Fibroblast of lung (primary cell): ENCODE measurements at regions not wholly inside any gene's neighbourhood (a gene's known extent, or its start where the extent isn't known, plus 50 kb on each side); places are given as distances from the start of the nearest gene placed in this dataset.

Experiments
- DNase-seq, 2 donors: peaks; one replicate each; pipeline versions ENCODE4 v3.0.0 to v3.0.0-alpha.2; 2010; ENCODE audit warnings: low read depth in 2 of 2
- H2AFZ ChIP-seq: 2 replicates; pipeline ENCODE4 v1.5.1; 2012; ENCODE audit warnings: low read length, control low read depth, inconsistent platforms
- H3K27ac ChIP-seq: 2 replicates; pipeline ENCODE4 v1.5.1; 2011; ENCODE audit warnings: low read length, control low read depth; ENCODE audit not compliant: insufficient read depth
- H3K27me3 ChIP-seq: 2 replicates; pipeline ENCODE4 v1.5.1; 2011; ENCODE audit warnings: mild to moderate bottlenecking, low read length; ENCODE audit not compliant: control insufficient read depth, insufficient read depth
- H3K36me3 ChIP-seq: 2 replicates; pipeline ENCODE4 v1.5.1; 2011; ENCODE audit warnings: low read length; ENCODE audit not compliant: control insufficient read depth, insufficient read depth
- H3K4me1 ChIP-seq: 2 replicates; pipeline ENCODE4 v1.5.1; 2011; ENCODE audit warnings: low read length; ENCODE audit not compliant: control insufficient read depth, insufficient read depth; ENCODE audit errors: extremely low read depth
- H3K4me2 ChIP-seq: 2 replicates; pipeline ENCODE4 v1.5.1; 2011; ENCODE audit warnings: low read length, control low read depth; ENCODE audit not compliant: insufficient read depth; ENCODE audit errors: extremely low read depth
- H3K4me3 ChIP-seq, 4 experiments: fragments of 200-600 bp in 1 of 4; sonication (generic) in 1 of 4; replicated peaks in 1 of 4; 2 replicates each; pipeline ENCODE4 v1.5.1; 2011 to 2016; ENCODE audit warnings: low read length in 4 of 4, low read depth in 3 of 4, mild to moderate bottlenecking in 3 of 4, control low read depth in 2 of 4, inconsistent platforms in 1 of 4, mixed read lengths in 1 of 4; ENCODE audit not compliant: insufficient read depth in 1 of 4; ENCODE audit errors: control extremely low read depth in 1 of 4
- H3K79me2 ChIP-seq: 2 replicates; pipeline ENCODE4 v1.5.1; 2012; ENCODE audit warnings: mild to moderate bottlenecking, low read length, inconsistent platforms; ENCODE audit not compliant: control insufficient read depth, insufficient read depth
- H3K9ac ChIP-seq: 2 replicates; pipeline ENCODE4 v1.5.1; 2011; ENCODE audit warnings: mild to moderate bottlenecking, low read length, control low read depth; ENCODE audit not compliant: insufficient read depth
- H3K9me3 ChIP-seq: 2 replicates; pipeline ENCODE4 v1.5.1; 2012; ENCODE audit warnings: low read depth, low read length; ENCODE audit not compliant: control insufficient read depth, insufficient read depth
- H4K20me1 ChIP-seq: 2 replicates; pipeline ENCODE4 v1.5.1; 2011; ENCODE audit warnings: low read length; ENCODE audit not compliant: control insufficient read depth, insufficient read depth; ENCODE audit errors: extremely low read depth
- CTCF ChIP-seq, 2 donors: IDR thresholded peaks in 1 of 2; conservative IDR thresholded peaks in 1 of 2; 1 replicate in 1 of 2; 2 replicates in 1 of 2; pipeline ENCODE4 v1.5.1; 2011 to 2012; ENCODE audit warnings: low read length in 2 of 2, control low read depth in 1 of 2, inconsistent platforms in 1 of 2, low read depth in 1 of 2, mild to moderate bottlenecking in 1 of 2
- EZH2 ChIP-seq: IDR thresholded peaks from 2 replicates; pipeline ENCODE4 v1.5.1; 2012; ENCODE audit warnings: low read length, control low read depth, mild to moderate bottlenecking; ENCODE audit errors: missing control alignments

DNA sequence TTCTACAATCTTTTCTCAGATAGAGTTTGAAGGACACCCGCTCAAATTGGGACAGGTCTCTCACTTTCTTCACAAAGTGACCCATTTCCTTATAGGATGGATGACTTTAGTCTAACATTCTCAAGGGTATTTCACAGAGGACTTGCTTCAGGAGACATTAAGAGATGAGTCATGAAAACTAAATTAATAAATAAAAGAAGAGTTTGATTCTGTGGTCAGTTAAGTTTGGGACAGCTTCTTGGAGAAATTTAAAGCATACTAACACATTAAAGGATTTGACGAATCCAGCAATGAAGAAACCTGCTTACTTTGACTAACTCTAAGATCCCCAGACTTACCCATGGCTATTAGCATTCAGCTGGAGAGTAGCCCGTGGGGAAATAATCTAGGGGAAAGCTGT, 95.6 kb upstream of the RAB3GAP2 start:
- peak in 1 of 2 donors; percentile 54 for DNase-seq
- H3K4me2 ChIP-seq: no peak overlapping the region

DNA sequence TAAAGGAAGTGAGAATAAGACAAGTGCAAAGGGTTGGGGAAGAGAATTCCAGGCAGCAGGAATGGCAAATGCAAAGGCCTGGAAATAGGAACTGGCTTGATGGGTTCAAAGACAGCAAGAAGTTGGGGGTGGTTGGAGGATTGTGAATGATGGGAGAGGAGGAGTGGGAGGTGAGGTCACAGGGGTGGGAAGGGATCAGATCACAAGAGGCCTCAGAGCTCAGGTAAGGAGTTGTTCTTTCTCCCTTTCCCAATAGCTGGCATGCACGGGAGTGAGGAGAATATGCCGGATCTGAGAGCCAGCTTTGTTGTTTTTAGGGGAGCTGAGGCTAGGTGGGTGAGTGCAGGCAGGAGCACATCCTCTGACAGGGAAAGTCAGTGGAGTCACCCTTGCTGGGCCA, 94.0 kb upstream of the RAB3GAP2 start:
- Histone ChIP-seq H3K27me3 (no peaks in the 10 kb centered on the region), H3K4me2 (no peak overlapping the region), H3K9me3 (no peaks in the 10 kb centered on the region), H3K4me1 (peaks cover 5% of the 10 kb centered on the region), H3K36me3 (no peaks in the 10 kb centered on the region), H3K4me3 (no peak overlapping the region), H3K9ac (no peak overlapping the region), H4K20me1 (no peaks in the 10 kb centered on the region), H3K79me2 (no peaks in the 10 kb centered on the region), H2AFZ (no peak overlapping the region), H3K27ac (no peak overlapping the region)
- no peak for TF ChIP-seq EZH2
- TF ChIP-seq CTCF (conservative IDR thresholded peaks at IDR 0.05 in 1 of 2, IDR thresholded peaks at IDR 0.05 in 1 of 2; ENCODE audit: low read depth in 1 of 2, low read length in 2 of 2): no peak
- no peak for DNase-seq

More for the DNA sequence above, 95.6 kb upstream of the RAB3GAP2 start:
- Histone ChIP-seq H2AFZ (no peak overlapping the region), H3K36me3 (no peaks in the 10 kb centered on the region), H4K20me1 (no peaks in the 10 kb centered on the region), H3K4me3 (no peak overlapping the region), H3K79me2 (no peaks in the 10 kb centered on the region), H3K9me3 (no peaks in the 10 kb centered on the region), H3K9ac (no peak overlapping the region), H3K4me1 (peaks cover 5% of the 10 kb centered on the region), H3K27me3 (no peaks in the 10 kb centered on the region), H3K27ac (no peak overlapping the region)
- TF ChIP-seq EZH2: no peak
- TF ChIP-seq CTCF (conservative IDR thresholded peaks at IDR 0.05 in 1 of 2, IDR thresholded peaks at IDR 0.05 in 1 of 2; ENCODE audit: low read depth in 1 of 2, low read length in 2 of 2): no peak

GRCh38 chr1:220363196-220363837, 91.1 kb upstream of the RAB3GAP2 start:
- H3K4me3 ChIP-seq: no peak overlapping the region
- H3K27ac ChIP-seq: no peak overlapping the region
- H3K27me3 ChIP-seq: no peaks in the 10 kb centered on the region
- H3K9me3 ChIP-seq: no peaks in the 10 kb centered on the region
- H3K9ac ChIP-seq: no peak overlapping the region
- no peaks in the 10 kb centered on the region for H3K79me2 ChIP-seq
- H3K4me2 ChIP-seq: no peak overlapping the region
- H3K4me1 ChIP-seq: no peaks in the 10 kb centered on the region
- H3K36me3 ChIP-seq: no peaks in the 10 kb centered on the region
- H2AFZ ChIP-seq: no peak overlapping the region
- no peaks in the 10 kb centered on the region for H4K20me1 ChIP-seq
- peak in 1 of 2 donors; percentile 59 for DNase-seq
- TF ChIP-seq CTCF (conservative IDR thresholded peaks at IDR 0.05 in 1 of 2, IDR thresholded peaks at IDR 0.05 in 1 of 2; ENCODE audit: low read depth in 1 of 2, low read length in 2 of 2) (no peak), EZH2 (no peak)
